Panc1 (cell line): ENCODE measurements at regions not wholly inside any gene's neighbourhood (a gene's known extent, or its start where the extent isn't known, plus 50 kb on each side); places are given as distances from the start of the nearest gene placed in this dataset.

Experiments used
- SIN3A ChIP-seq: IDR thresholded peaks from 2 replicates; pipeline ENCODE4 v1.6.1; 2012; ENCODE audit warnings: low read depth, mild to moderate bottlenecking, low read length, moderate library complexity, borderline replicate concordance; ENCODE audit not compliant: insufficient read depth
- TF ChIP-seq, protein P1 (sequence below): fragments of 450-650 bp; IDR thresholded peaks from 2 replicates; pipeline ENCODE4 v1.5.1; 2017; ENCODE audit warnings: mild to moderate bottlenecking
- TF ChIP-seq, protein P2 (sequence below), 2 experiments: IDR thresholded peaks; 2 replicates each; pipeline ENCODE4 v1.6.1; 2011 to 2012; ENCODE audit warnings: low read depth in 2 of 2, control low read depth in 1 of 2, low read length in 1 of 2, mild to moderate bottlenecking in 1 of 2, moderate library complexity in 1 of 2; ENCODE audit not compliant: insufficient read depth in 1 of 2

DNA sequence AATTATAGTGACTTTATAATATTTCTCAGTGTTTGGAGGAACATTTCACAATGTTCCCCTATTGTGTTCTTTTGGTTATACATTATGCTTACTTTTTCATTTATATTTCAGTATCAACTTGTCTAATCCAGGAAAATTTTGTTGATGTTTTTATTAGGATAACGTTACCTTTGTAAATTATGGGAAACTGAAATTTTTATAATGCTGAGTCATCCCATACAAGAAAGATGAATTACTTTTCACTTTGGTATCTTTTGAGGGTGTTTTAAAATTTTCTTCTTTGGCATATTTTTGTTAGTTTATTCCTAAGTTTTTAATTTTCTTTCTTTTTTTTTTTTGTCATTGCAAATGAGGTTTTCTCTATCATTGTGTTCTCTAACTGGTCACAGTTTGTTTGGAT lies 542.7 kb downstream of the SLC16A7 start:
- TF ChIP-seq, protein P1, sequence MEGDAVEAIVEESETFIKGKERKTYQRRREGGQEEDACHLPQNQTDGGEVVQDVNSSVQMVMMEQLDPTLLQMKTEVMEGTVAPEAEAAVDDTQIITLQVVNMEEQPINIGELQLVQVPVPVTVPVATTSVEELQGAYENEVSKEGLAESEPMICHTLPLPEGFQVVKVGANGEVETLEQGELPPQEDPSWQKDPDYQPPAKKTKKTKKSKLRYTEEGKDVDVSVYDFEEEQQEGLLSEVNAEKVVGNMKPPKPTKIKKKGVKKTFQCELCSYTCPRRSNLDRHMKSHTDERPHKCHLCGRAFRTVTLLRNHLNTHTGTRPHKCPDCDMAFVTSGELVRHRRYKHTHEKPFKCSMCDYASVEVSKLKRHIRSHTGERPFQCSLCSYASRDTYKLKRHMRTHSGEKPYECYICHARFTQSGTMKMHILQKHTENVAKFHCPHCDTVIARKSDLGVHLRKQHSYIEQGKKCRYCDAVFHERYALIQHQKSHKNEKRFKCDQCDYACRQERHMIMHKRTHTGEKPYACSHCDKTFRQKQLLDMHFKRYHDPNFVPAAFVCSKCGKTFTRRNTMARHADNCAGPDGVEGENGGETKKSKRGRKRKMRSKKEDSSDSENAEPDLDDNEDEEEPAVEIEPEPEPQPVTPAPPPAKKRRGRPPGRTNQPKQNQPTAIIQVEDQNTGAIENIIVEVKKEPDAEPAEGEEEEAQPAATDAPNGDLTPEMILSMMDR, result no peak
- TF ChIP-seq SIN3A, result no peak
- TF ChIP-seq, protein P2, sequence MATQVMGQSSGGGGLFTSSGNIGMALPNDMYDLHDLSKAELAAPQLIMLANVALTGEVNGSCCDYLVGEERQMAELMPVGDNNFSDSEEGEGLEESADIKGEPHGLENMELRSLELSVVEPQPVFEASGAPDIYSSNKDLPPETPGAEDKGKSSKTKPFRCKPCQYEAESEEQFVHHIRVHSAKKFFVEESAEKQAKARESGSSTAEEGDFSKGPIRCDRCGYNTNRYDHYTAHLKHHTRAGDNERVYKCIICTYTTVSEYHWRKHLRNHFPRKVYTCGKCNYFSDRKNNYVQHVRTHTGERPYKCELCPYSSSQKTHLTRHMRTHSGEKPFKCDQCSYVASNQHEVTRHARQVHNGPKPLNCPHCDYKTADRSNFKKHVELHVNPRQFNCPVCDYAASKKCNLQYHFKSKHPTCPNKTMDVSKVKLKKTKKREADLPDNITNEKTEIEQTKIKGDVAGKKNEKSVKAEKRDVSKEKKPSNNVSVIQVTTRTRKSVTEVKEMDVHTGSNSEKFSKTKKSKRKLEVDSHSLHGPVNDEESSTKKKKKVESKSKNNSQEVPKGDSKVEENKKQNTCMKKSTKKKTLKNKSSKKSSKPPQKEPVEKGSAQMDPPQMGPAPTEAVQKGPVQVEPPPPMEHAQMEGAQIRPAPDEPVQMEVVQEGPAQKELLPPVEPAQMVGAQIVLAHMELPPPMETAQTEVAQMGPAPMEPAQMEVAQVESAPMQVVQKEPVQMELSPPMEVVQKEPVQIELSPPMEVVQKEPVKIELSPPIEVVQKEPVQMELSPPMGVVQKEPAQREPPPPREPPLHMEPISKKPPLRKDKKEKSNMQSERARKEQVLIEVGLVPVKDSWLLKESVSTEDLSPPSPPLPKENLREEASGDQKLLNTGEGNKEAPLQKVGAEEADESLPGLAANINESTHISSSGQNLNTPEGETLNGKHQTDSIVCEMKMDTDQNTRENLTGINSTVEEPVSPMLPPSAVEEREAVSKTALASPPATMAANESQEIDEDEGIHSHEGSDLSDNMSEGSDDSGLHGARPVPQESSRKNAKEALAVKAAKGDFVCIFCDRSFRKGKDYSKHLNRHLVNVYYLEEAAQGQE (IDR thresholded peaks at IDR 0.05; ENCODE audit: insufficient read depth in 1 of 2, low read depth in 2 of 2, low read length in 1 of 2), result no peak
